AG08396 (cell line): ENCODE measurements at regions not wholly inside any gene's neighbourhood (a gene's known extent, or its start where the extent isn't known, plus 50 kb on each side); places are given as distances from the start of the nearest gene placed in this dataset.
A peak's percentile ranks its signal among the peaks of the same experiment; 100 is the strongest.

Experiments
- DNase-seq: peaks from one replicate; pipeline ENCODE4 v3.0.0; 2012; ENCODE audit warnings: low spot score, mixed read lengths

- DNase-seq = no peak
These were observed 78.6 kb upstream of the RGMB start for GRCh38 chr5:98694902-98695301.

GRCh38 chr5:98698359-98698758 lies 75.1 kb upstream of the RGMB start:
- DNase-seq = no peak

- DNase-seq = no peak
These were observed 72.7 kb upstream of the RGMB start for GRCh38 chr5:98700730-98701129.

- no peak for DNase-seq
These were observed 67.6 kb upstream of the RGMB start for GRCh38 chr5:98705841-98706240.

- no peak for DNase-seq
These were observed 63.8 kb upstream of the RGMB start for GRCh38 chr5:98709681-98710080.

GRCh38 chr5:98713027-98713426 lies 60.4 kb upstream of the RGMB start:
- DNase-seq = no peak

GRCh38 chr5:98713856-98714255 lies 59.6 kb upstream of the RGMB start:
- no peak for DNase-seq

GRCh38 chr5:98714710-98715288 lies 58.7 kb upstream of the RGMB start:
- no peak for DNase-seq

GRCh38 chr5:98721231-98721928 lies 52.1 kb upstream of the RGMB start:
- peak; percentile 18 for DNase-seq

GRCh38 chr5:98722188-98722587 lies 51.3 kb upstream of the RGMB start:
- no peak for DNase-seq

- no peak for DNase-seq
These were observed 50.4 kb upstream of the RGMB start for GRCh38 chr5:98723061-98723460.
